ENCODE measurements at regions not wholly inside any gene's neighbourhood (a gene's known extent, or its start where the extent isn't known, plus 50 kb on each side); places are given as distances from the start of the nearest gene placed in this dataset.

DNA sequence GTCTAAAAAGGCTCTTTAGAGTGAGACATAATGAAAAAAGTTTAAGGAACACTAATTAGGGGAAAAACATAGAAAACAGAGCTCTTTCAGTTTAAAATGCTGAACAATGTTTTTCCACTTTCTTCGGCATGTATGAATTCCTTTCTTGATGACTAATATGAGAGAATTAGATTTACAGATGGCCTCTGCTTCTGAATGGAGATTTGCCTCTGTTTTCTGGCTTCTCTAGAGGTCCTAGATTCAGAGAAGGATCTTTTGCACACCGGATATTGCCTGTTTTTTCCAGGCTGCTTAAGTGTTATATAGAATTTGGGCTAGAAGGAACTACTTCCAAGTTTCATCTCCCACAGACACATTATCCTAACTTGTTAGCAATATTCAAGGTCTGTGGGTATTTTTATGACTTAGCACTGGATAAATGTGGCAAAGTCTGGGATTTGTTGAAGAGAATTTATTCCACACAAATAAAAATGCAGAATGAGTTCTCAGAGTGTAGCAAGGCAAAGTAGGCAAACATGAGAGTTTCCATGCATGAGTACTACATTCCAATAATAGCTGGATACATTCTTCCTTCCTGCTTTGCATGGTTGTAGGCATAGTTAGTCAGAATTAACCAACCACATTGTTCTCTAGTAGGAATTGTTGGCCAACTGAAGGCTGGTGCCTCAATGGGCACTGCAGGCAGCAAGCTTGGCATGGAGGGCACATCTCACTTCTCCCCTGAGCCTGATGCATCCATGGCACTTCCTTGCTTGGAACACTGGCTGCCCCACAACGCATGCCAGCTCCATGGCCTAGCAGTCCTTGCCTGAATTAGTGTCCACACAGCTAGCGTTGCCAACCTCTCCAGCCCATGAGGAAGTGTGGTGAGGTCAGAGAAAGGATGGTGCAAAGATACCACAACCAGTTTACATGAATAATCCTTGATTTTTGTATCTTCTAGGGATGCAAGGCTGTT, 224.2 kb downstream of the CLIC5 start:
- Histone ChIP-seq H3K27me3 (no peaks in the 10 kb centered on the region), H3K9me3 (no peaks in the 10 kb centered on the region), H3K4me1 (no peaks in the 10 kb centered on the region), H3K36me3 (no peaks in the 10 kb centered on the region), H3K4me3 (no peak overlapping the region), H3K27ac (no peak overlapping the region)
- no peak for DNase-seq (ENCODE audit: extremely low spot score in 2 of 2)
- TF ChIP-seq POLR2AphosphoS5 (IDR thresholded peaks at IDR 0.05; ENCODE audit: insufficient read depth in 1 of 2, low read depth in 1 of 2) (no peak), POLR2A (IDR thresholded peaks at IDR 0.05) (no peak)
- TF ChIP-seq, protein P1, sequence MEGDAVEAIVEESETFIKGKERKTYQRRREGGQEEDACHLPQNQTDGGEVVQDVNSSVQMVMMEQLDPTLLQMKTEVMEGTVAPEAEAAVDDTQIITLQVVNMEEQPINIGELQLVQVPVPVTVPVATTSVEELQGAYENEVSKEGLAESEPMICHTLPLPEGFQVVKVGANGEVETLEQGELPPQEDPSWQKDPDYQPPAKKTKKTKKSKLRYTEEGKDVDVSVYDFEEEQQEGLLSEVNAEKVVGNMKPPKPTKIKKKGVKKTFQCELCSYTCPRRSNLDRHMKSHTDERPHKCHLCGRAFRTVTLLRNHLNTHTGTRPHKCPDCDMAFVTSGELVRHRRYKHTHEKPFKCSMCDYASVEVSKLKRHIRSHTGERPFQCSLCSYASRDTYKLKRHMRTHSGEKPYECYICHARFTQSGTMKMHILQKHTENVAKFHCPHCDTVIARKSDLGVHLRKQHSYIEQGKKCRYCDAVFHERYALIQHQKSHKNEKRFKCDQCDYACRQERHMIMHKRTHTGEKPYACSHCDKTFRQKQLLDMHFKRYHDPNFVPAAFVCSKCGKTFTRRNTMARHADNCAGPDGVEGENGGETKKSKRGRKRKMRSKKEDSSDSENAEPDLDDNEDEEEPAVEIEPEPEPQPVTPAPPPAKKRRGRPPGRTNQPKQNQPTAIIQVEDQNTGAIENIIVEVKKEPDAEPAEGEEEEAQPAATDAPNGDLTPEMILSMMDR (IDR thresholded peaks at IDR 0.05), result no peak
- intact Hi-C loops (cut with DNase I), result no loop called here

DNA sequence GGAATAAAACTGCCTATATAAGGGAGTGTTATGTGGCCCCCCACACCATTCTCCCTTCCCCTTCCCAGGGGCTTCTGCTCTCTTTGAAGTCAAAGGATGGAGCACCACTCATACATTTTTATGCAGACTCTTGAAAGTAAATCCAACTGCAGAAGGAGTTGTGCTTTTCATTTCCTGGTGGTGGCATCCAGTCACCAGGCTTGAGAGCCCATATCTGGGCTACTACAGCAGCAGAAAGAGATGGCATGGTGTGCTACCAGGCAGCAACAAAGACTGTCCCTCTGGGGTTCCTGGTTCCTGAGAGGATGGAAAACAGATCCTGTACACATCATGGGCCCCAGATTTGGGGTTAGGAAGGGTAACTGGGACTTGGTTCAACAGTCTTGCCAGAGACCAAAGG, 226.4 kb downstream of the CLIC5 start:
- Histone ChIP-seq H3K27ac (no peak overlapping the region), H3K4me1 (no peaks in the 10 kb centered on the region), H3K9me3 (no peaks in the 10 kb centered on the region), H3K27me3 (no peaks in the 10 kb centered on the region), H3K36me3 (no peaks in the 10 kb centered on the region), H3K4me3 (no peak overlapping the region)
- intact Hi-C loops (cut with DNase I), result no loop called here
- TF ChIP-seq POLR2AphosphoS5 (IDR thresholded peaks at IDR 0.05; ENCODE audit: insufficient read depth in 1 of 2, low read depth in 1 of 2) (no peak), POLR2A (IDR thresholded peaks at IDR 0.05) (no peak)
- TF ChIP-seq, protein P1 (IDR thresholded peaks at IDR 0.05), result no peak
- DNase-seq (ENCODE audit: extremely low spot score in 2 of 2), result no peak

DNA sequence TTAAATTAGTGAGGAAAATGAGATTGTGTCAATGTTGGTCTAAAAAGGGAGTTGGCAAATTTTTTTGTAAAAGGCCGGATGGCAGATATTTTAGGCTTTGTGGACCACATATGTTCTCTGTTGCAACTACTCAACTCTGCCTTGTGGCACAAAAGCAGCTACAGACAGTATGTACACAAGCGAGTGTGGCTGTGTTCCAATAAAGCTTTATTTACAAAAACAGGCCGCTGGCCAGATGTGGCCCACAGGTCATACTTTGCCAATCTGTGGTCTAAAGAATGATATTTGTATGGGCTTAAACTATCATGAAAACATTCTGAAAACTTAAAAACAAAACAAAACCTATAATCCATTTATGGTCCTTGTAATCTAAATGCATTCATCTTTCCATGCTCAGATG, 228.3 kb downstream of the CLIC5 start:
- TF ChIP-seq POLR2A (IDR thresholded peaks at IDR 0.05) (no peak), POLR2AphosphoS5 (IDR thresholded peaks at IDR 0.05; ENCODE audit: insufficient read depth in 1 of 2, low read depth in 1 of 2) (no peak)
- TF ChIP-seq, protein P1 (IDR thresholded peaks at IDR 0.05), result no peak
- Histone ChIP-seq H3K4me1 (no peaks in the 10 kb centered on the region), H3K36me3 (no peaks in the 10 kb centered on the region), H3K4me3 (no peak overlapping the region), H3K27me3 (no peaks in the 10 kb centered on the region), H3K27ac (no peak overlapping the region), H3K9me3 (no peaks in the 10 kb centered on the region)
- no peak for DNase-seq (ENCODE audit: extremely low spot score in 2 of 2)
- intact Hi-C loops (cut with DNase I), result no loop called here

DNA sequence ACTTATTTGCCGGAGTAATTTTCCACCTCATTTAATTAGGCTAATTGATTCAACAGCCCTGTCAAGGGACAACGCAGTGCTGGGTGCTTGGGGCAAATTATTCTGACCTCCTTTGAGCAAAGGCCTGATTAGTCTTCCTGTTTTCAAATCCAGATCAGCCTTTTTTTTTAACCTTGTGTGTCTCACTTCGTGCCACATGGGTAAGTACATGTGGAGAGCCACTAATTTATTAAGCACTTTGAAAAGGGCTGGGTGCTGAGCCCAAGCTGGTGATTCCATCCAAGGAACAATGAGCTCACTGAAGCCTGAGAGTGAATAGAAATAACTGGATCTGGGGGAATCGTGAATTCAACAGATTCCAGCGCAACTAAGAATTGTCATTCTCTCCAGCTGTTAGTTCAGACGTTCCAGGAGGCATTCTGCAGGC, 229.3 kb downstream of the CLIC5 start:
- no peaks in the 10 kb centered on the region for H3K36me3 ChIP-seq
- intact Hi-C loops (cut with DNase I), result no loop called here
- no peaks in the 10 kb centered on the region for H3K27me3 ChIP-seq
- no peak overlapping the region for H3K27ac ChIP-seq
- no peak for DNase-seq (ENCODE audit: extremely low spot score in 2 of 2)
- no peak for TF ChIP-seq POLR2A (IDR thresholded peaks at IDR 0.05)
- no peak for TF ChIP-seq POLR2AphosphoS5 (IDR thresholded peaks at IDR 0.05; ENCODE audit: insufficient read depth in 1 of 2, low read depth in 1 of 2)
- TF ChIP-seq, protein P1 (IDR thresholded peaks at IDR 0.05), result no peak
- no peaks in the 10 kb centered on the region for H3K4me1 ChIP-seq
- no peaks in the 10 kb centered on the region for H3K9me3 ChIP-seq
- H3K4me3 ChIP-seq, result no peak overlapping the region

DNA sequence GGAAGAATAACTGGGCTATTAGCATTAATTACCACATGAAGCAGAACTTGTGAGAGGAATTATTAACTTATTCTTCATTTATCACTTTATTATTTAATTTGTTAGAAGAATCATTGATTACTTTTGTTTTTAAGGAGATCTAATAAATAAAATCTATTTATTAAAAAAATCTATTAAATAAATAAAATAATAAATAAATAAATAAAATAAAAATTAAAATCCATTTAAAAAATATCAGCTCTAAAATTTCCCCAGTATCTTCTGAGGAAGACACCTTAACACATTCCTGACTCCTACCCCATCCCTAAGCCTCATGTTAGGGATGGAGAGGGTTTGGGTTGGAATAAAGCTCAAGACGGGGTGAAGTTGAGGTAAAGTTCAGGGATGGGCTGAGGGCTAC, 231.4 kb downstream of the CLIC5 start:
- H3K4me1 ChIP-seq, result no peaks in the 10 kb centered on the region
- H3K4me3 ChIP-seq, result no peak overlapping the region
- DNase-seq (ENCODE audit: extremely low spot score in 2 of 2), result no peak
- no peaks in the 10 kb centered on the region for H3K27me3 ChIP-seq
- no peak overlapping the region for H3K27ac ChIP-seq
- TF ChIP-seq, protein P1 (IDR thresholded peaks at IDR 0.05), result no peak
- TF ChIP-seq POLR2A (IDR thresholded peaks at IDR 0.05) (no peak), POLR2AphosphoS5 (IDR thresholded peaks at IDR 0.05; ENCODE audit: insufficient read depth in 1 of 2, low read depth in 1 of 2) (no peak)
- intact Hi-C loops (cut with DNase I), result no loop called here
- H3K9me3 ChIP-seq, result no peaks in the 10 kb centered on the region
- H3K36me3 ChIP-seq, result no peaks in the 10 kb centered on the region

All from vagina (tissue), 2 donors.